ENCODE measurements at regions not wholly inside any gene's neighbourhood (a gene's known extent, or its start where the extent isn't known, plus 50 kb on each side); places are given as distances from the start of the nearest gene placed in this dataset.

- no peak for DNase-seq
- Histone ChIP-seq H3K36me3 (no peaks in the 10 kb centered on the region), H3K27me3 (no peaks in the 10 kb centered on the region), H3K9me3 (no peaks in the 10 kb centered on the region), H3K4me1 (ENCODE audit: insufficient read depth) (no peaks in the 10 kb centered on the region), H3K27ac (no peak overlapping the region), H3K4me3 (no peak overlapping the region)
- 58 to 74% (median 64%) methylated on average over 5 of the region's 5 CpGs for WGBS, 3 donors
- no peak for TF ChIP-seq EP300 (IDR thresholded peaks at IDR 0.05)
- TF ChIP-seq, protein P1, sequence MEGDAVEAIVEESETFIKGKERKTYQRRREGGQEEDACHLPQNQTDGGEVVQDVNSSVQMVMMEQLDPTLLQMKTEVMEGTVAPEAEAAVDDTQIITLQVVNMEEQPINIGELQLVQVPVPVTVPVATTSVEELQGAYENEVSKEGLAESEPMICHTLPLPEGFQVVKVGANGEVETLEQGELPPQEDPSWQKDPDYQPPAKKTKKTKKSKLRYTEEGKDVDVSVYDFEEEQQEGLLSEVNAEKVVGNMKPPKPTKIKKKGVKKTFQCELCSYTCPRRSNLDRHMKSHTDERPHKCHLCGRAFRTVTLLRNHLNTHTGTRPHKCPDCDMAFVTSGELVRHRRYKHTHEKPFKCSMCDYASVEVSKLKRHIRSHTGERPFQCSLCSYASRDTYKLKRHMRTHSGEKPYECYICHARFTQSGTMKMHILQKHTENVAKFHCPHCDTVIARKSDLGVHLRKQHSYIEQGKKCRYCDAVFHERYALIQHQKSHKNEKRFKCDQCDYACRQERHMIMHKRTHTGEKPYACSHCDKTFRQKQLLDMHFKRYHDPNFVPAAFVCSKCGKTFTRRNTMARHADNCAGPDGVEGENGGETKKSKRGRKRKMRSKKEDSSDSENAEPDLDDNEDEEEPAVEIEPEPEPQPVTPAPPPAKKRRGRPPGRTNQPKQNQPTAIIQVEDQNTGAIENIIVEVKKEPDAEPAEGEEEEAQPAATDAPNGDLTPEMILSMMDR (IDR thresholded peaks at IDR 0.05): no peak
- TF ChIP-seq POLR2A (IDR thresholded peaks at IDR 0.05): no peak
- intact Hi-C loops (cut with DNase I): no loop called here
These were observed 71.9 kb upstream of the SLCO4A1 start for GRCh38 chr20:62570403-62570802.

GRCh38 chr20:62570897-62571668 lies 71.2 kb upstream of the SLCO4A1 start:
- H3K27me3 ChIP-seq: no peaks in the 10 kb centered on the region
- H3K4me1 ChIP-seq (ENCODE audit: insufficient read depth): no peaks in the 10 kb centered on the region
- TF ChIP-seq, protein P1 (IDR thresholded peaks at IDR 0.05): no peak
- TF ChIP-seq EP300 (IDR thresholded peaks at IDR 0.05): no peak
- TF ChIP-seq POLR2A (IDR thresholded peaks at IDR 0.05): no peak
- H3K36me3 ChIP-seq: no peaks in the 10 kb centered on the region
- intact Hi-C loops (cut with DNase I): no loop called here
- H3K27ac ChIP-seq: no peak overlapping the region
- DNase-seq: no peak
- WGBS, 3 donors: 77 to 80% (median 78%) methylated on average over 12 of the region's 12 CpGs
- H3K9me3 ChIP-seq: no peaks in the 10 kb centered on the region
- H3K4me3 ChIP-seq: no peak overlapping the region

DNA sequence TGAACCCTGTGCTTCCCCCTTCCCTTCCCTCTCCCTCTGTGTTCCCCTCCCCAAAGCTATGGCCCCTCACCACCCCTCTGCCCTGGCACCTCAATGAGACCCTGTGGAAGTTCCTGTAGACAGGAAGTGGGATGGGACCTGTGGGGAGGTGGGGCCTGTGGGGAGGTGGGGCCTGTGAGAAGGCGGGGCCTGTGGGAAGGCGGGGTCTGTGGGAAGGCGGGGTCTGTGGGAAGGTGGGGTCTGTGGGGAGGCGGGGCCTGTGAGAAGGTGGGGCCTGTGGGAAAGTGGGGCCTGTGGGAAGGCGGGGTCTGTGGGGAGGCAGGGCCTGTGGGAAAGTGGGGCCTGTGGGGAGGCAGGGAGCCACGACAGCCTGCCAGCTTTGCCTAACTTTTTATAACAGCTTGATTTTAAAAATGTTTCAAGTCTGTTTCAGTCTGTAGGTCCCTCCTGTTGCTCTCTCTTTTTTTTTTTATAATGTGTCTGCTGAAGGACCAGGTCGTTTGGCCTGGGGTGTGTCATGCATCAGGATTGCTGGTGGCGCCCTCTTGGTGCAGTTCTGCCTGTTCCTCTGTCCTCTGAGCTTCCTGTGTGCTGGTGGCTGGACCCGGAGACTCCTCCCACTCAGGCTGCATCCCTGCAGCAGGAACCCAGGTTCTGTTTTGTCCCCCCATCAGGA lies 70.5 kb upstream of the SLCO4A1 start:
- Histone ChIP-seq H3K27me3 (no peaks in the 10 kb centered on the region), H3K4me3 (no peak overlapping the region), H3K9me3 (no peaks in the 10 kb centered on the region), H3K36me3 (no peaks in the 10 kb centered on the region), H3K4me1 (ENCODE audit: insufficient read depth) (no peaks in the 10 kb centered on the region), H3K27ac (no peak overlapping the region)
- no peak for DNase-seq
- 68 to 76% (median 73%) methylated on average over 9 of the region's 9 CpGs for WGBS, 3 donors
- TF ChIP-seq, protein P1 (IDR thresholded peaks at IDR 0.05): no peak
- TF ChIP-seq EP300 (IDR thresholded peaks at IDR 0.05): no peak
- no peak for TF ChIP-seq POLR2A (IDR thresholded peaks at IDR 0.05)
- intact Hi-C loops (cut with DNase I): no loop called here

- H3K27me3 ChIP-seq: no peaks in the 10 kb centered on the region
- no peak overlapping the region for H3K4me3 ChIP-seq
- TF ChIP-seq, protein P1 (IDR thresholded peaks at IDR 0.05): no peak
- TF ChIP-seq POLR2A (IDR thresholded peaks at IDR 0.05): no peak
- TF ChIP-seq EP300 (IDR thresholded peaks at IDR 0.05): no peak
- no peak overlapping the region for H3K27ac ChIP-seq
- no peaks in the 10 kb centered on the region for H3K4me1 ChIP-seq (ENCODE audit: insufficient read depth)
- H3K36me3 ChIP-seq: no peaks in the 10 kb centered on the region
- H3K9me3 ChIP-seq: no peaks in the 10 kb centered on the region
- WGBS, 3 donors: 21 to 46% (median 28%) methylated on average over 14 to 15 of the region's 15 CpGs
- DNase-seq: no peak
- intact Hi-C loops (cut with DNase I): no loop called here
These were observed 69.3 kb upstream of the SLCO4A1 start for GRCh38 chr20:62572980-62573379.
